HEK293T (cell line): ENCODE measurements at regions not wholly inside any gene's neighbourhood (a gene's known extent, or its start where the extent isn't known, plus 50 kb on each side); places are given as distances from the start of the nearest gene placed in this dataset.

Source experiments
- CTCF ChIA-PET: fragments of 350-600 bp; formaldehyde crosslinking; extraction: SDS; loops from one replicate; lab custom pipeline; 2021; ENCODE audit warnings: antibody characterized with exemption, inconsistent platforms; lab: Yijun Ruan, JAX
- POLR2A ChIA-PET: fragments of 350-600 bp; formaldehyde crosslinking; extraction: SDS; loops from one replicate; lab custom pipeline; 2020; ENCODE audit warnings: antibody characterized with exemption, inconsistent platforms; lab: Yijun Ruan, JAX
- DNase-seq: peaks from one replicate; pipeline ENCODE4 v3.0.0; 2012; ENCODE audit warnings: mixed read lengths; ENCODE audit errors: extremely low spot score
- ARNT ChIP-seq: fragments of 450-650 bp; IDR thresholded peaks from 2 replicates; pipeline ENCODE4 v1.6.1; 2017; ENCODE audit warnings: mild to moderate bottlenecking
- BHLHE40 ChIP-seq: fragments of 450-650 bp; IDR thresholded peaks from 2 replicates; pipeline ENCODE4 v1.6.1; 2016; ENCODE audit warnings: mild to moderate bottlenecking, moderate library complexity, borderline replicate concordance
- CTBP1 ChIP-seq: fragments of 450-650 bp; IDR thresholded peaks from 2 replicates; pipeline ENCODE4 v1.6.1; 2016; ENCODE audit warnings: borderline replicate concordance
- ELF4 ChIP-seq: fragments of 450-650 bp; IDR thresholded peaks from 2 replicates; pipeline ENCODE4 v1.6.1; 2017; ENCODE audit warnings: antibody characterized with exemption
- FOXA1 ChIP-seq: fragments of 450-650 bp; IDR thresholded peaks from 2 replicates; pipeline ENCODE4 v1.6.1; 2016; ENCODE audit warnings: mild to moderate bottlenecking
- FOXK2 ChIP-seq: fragments of 450-650 bp; IDR thresholded peaks from 2 replicates; pipeline ENCODE4 v1.6.1; 2016; ENCODE audit warnings: mild to moderate bottlenecking
- FOXM1 ChIP-seq: fragments of 450-650 bp; IDR thresholded peaks from 2 replicates; pipeline ENCODE4 v1.6.1; 2017; ENCODE audit warnings: mild to moderate bottlenecking, borderline replicate concordance
- HDGF ChIP-seq: fragments of 450-650 bp; IDR thresholded peaks from 2 replicates; pipeline ENCODE4 v1.6.1; 2017; ENCODE audit warnings: antibody characterized with exemption, borderline replicate concordance
- L3MBTL2 ChIP-seq: fragments of 450-650 bp; conservative IDR thresholded peaks from 2 replicates; pipeline ENCODE4 v1.6.1; 2016; ENCODE audit warnings: mild to moderate bottlenecking
- LEF1 ChIP-seq: fragments of 450-650 bp; IDR thresholded peaks from 2 replicates; pipeline ENCODE4 v1.6.1; 2017; ENCODE audit warnings: mild to moderate bottlenecking, borderline replicate concordance
- NFRKB ChIP-seq: fragments of 450-650 bp; IDR thresholded peaks from 2 replicates; pipeline ENCODE4 v1.6.1; 2016; ENCODE audit warnings: mild to moderate bottlenecking, moderate library complexity
- PKNOX1 ChIP-seq: fragments of 450-650 bp; IDR thresholded peaks from 2 replicates; pipeline ENCODE4 v1.6.1; 2016
- SP1 ChIP-seq: fragments of 450-650 bp; IDR thresholded peaks from 2 replicates; pipeline ENCODE4 v1.6.1; 2017
- SUZ12 ChIP-seq: fragments of 450-650 bp; IDR thresholded peaks from 2 replicates; pipeline ENCODE4 v1.6.1; 2016; ENCODE audit warnings: mild to moderate bottlenecking
- TARDBP ChIP-seq: fragments of 450-650 bp; IDR thresholded peaks from 2 replicates; pipeline ENCODE4 v1.6.1; 2016
- ZNF384 ChIP-seq: fragments of 450-650 bp; IDR thresholded peaks from 2 replicates; pipeline ENCODE4 v1.6.1; 2016

- no peak for DNase-seq
- CTCF ChIA-PET: no interaction called here
- TF ChIP-seq L3MBTL2 (no peak), NFRKB (no peak), FOXK2 (no peak), FOXA1 (no peak), HDGF (no peak), ZNF384 (no peak), BHLHE40 (no peak), CTBP1 (no peak), ELF4 (no peak), ARNT (no peak)
- POLR2A ChIA-PET: no interaction called here
Measured at GRCh38 chr2:20880221-20880771, 57.4 kb upstream of the LDAH start.

GRCh38 chr2:20879221-20879620 is 56.3 kb upstream of the LDAH start:
- CTCF ChIA-PET: no interaction called here
- no peak for TF ChIP-seq SUZ12
- TF ChIP-seq CTBP1: no peak
- no peak for TF ChIP-seq ZNF384
- TF ChIP-seq HDGF: no peak
- no peak for TF ChIP-seq FOXK2
- TF ChIP-seq ELF4: no peak
- TF ChIP-seq SP1: no peak
- no peak for TF ChIP-seq BHLHE40
- TF ChIP-seq FOXM1: no peak
- no peak for TF ChIP-seq ARNT
- TF ChIP-seq LEF1: no peak
- TF ChIP-seq L3MBTL2: no peak
- no peak for TF ChIP-seq TARDBP
- no peak for TF ChIP-seq FOXA1
- TF ChIP-seq NFRKB: no peak
- no peak for TF ChIP-seq PKNOX1
- no peak for DNase-seq
- POLR2A ChIA-PET: no interaction called here

GRCh38 chr2:20877960-20878359 is 55.1 kb upstream of the LDAH start:
- TF ChIP-seq FOXA1 (no peak), CTBP1 (no peak), ELF4 (no peak), TARDBP (no peak), PKNOX1 (no peak), SUZ12 (no peak), SP1 (no peak), HDGF (no peak), ZNF384 (no peak), BHLHE40 (no peak), ARNT (no peak), LEF1 (no peak), FOXK2 (no peak), NFRKB (no peak), L3MBTL2 (no peak)
- ChIA-PET CTCF (no interaction called here), POLR2A (no interaction called here)
- no peak for DNase-seq
